ENCODE measurements at regions not wholly inside any gene's neighbourhood (a gene's known extent, or its start where the extent isn't known, plus 50 kb on each side); places are given as distances from the start of the nearest gene placed in this dataset.

DNA sequence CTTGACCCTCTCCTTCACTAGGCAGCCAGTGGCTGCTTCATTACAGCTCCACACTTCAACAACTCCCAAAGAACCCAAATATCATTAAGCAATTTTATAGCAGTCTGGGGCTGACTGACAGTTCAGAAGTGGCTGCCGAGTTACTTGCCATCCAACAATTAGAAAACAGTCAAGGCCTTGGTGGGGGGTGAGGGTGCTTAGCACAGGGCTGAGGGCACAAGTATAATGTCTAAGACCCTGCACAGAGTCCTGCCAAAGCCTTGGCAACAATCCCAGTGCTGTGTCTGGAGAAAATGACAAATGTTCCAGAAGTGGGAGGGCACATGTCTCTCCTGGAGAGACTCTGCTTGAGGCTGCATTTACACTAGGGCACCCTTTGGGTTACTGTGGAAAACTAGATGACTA lies 71.1 kb downstream of the CXCL12 start:
- no peak for TF ChIP-seq CTCF (IDR thresholded peaks at IDR 0.05)
- TF ChIP-seq SREBF2 (IDR thresholded peaks at IDR 0.05), result no peak
- TF ChIP-seq JUNB (IDR thresholded peaks at IDR 0.05), result no peak
- no peak for TF ChIP-seq POLR2A (IDR thresholded peaks at IDR 0.05; ENCODE audit: low read length)
- TF ChIP-seq SMC3 (IDR thresholded peaks at IDR 0.05), result no peak
- TF ChIP-seq, protein P1, sequence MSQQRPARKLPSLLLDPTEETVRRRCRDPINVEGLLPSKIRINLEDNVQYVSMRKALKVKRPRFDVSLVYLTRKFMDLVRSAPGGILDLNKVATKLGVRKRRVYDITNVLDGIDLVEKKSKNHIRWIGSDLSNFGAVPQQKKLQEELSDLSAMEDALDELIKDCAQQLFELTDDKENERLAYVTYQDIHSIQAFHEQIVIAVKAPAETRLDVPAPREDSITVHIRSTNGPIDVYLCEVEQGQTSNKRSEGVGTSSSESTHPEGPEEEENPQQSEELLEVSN (IDR thresholded peaks at IDR 0.05; ENCODE audit: borderline replicate concordance, low read depth), result no peak
- no peak for TF ChIP-seq ZC3H11A (IDR thresholded peaks at IDR 0.05)
- TF ChIP-seq BHLHE40 (IDR thresholded peaks at IDR 0.05; ENCODE audit: low read depth, low read length), result no peak
- TF ChIP-seq, protein P2, sequence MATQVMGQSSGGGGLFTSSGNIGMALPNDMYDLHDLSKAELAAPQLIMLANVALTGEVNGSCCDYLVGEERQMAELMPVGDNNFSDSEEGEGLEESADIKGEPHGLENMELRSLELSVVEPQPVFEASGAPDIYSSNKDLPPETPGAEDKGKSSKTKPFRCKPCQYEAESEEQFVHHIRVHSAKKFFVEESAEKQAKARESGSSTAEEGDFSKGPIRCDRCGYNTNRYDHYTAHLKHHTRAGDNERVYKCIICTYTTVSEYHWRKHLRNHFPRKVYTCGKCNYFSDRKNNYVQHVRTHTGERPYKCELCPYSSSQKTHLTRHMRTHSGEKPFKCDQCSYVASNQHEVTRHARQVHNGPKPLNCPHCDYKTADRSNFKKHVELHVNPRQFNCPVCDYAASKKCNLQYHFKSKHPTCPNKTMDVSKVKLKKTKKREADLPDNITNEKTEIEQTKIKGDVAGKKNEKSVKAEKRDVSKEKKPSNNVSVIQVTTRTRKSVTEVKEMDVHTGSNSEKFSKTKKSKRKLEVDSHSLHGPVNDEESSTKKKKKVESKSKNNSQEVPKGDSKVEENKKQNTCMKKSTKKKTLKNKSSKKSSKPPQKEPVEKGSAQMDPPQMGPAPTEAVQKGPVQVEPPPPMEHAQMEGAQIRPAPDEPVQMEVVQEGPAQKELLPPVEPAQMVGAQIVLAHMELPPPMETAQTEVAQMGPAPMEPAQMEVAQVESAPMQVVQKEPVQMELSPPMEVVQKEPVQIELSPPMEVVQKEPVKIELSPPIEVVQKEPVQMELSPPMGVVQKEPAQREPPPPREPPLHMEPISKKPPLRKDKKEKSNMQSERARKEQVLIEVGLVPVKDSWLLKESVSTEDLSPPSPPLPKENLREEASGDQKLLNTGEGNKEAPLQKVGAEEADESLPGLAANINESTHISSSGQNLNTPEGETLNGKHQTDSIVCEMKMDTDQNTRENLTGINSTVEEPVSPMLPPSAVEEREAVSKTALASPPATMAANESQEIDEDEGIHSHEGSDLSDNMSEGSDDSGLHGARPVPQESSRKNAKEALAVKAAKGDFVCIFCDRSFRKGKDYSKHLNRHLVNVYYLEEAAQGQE (IDR thresholded peaks at IDR 0.05), result no peak
- no peak for TF ChIP-seq MAZ (IDR thresholded peaks at IDR 0.05; ENCODE audit: borderline replicate concordance, low read depth, low read length)
- TF ChIP-seq RCOR1 (IDR thresholded peaks at IDR 0.05; ENCODE audit: low read depth, low read length), result no peak
